ELF-1 (cell line): ENCODE measurements at regions not wholly inside any gene's neighbourhood (a gene's known extent, or its start where the extent isn't known, plus 50 kb on each side); places are given as distances from the start of the nearest gene placed in this dataset.

Experiments used
- DNase-seq: peaks from one replicate; pipeline ENCODE4 v3.0.0-alpha.2; 2016; ENCODE audit warnings: low read depth, low spot score

DNA sequence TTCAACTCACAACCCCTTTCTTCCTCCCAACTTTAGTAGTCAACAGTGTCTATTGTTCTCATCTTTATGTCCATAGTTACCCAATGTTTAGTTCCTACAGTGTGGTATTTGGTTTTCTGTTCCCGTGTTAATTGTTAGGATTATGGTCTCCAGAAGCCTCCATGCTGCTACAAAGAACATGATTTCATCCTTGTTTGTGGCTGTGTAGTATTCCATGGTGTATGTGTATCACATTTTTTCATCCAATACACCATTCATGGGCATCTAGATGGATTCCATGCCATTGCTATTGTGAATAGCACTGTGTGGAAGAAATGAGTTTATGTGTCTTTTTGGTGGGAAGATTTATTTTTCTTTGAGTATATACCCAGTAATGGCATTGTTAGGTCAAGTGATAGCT is 420.3 kb downstream of the XYLT1 start:
- no peak for DNase-seq
